Peyer's patch (tissue), 4 donors: ENCODE measurements at regions not wholly inside any gene's neighbourhood (a gene's known extent, or its start where the extent isn't known, plus 50 kb on each side); places are given as distances from the start of the nearest gene placed in this dataset.

ENCODE experiments used
- DNase-seq, 3 donors: peaks; one replicate each; pipeline ENCODE4 v3.0.0-alpha.2; 2017 to 2019
- H3K27ac ChIP-seq, 4 donors: fragments of 200-600 bp; sonication (generic); one replicate each; pipeline ENCODE4 v1.5.1; 2016 to 2019
- H3K27me3 ChIP-seq, 2 donors: fragments of 200-600 bp; sonication (generic); one replicate each; pipeline ENCODE4 v1.5.1; 2019
- H3K36me3 ChIP-seq, 3 donors: fragments of 200-600 bp; sonication (generic); one replicate each; pipeline ENCODE4 v1.5.1; 2016 to 2019
- H3K4me1 ChIP-seq, 4 donors: fragments of 200-600 bp; sonication (generic); one replicate each; pipeline ENCODE4 v1.5.1; 2016 to 2019
- H3K4me3 ChIP-seq, 4 donors: fragments of 200-600 bp; sonication (generic); 1 replicate in 3 of 4; 2 replicates in 1 of 4; pipeline ENCODE4 v1.5.1; 2016 to 2019; ENCODE audit warnings: mild to moderate bottlenecking in 1 of 4
- H3K9me3 ChIP-seq, 4 donors: fragments of 200-600 bp; sonication (generic); one replicate each; pipeline ENCODE4 v1.5.1; 2016 to 2019; ENCODE audit warnings: mild to moderate bottlenecking in 1 of 4
- CTCF ChIP-seq, 6 experiments: fragments of 450-650 bp in 4 of 6; fragments of 200-600 bp in 2 of 6; sonication (generic) in 1 of 6; IDR thresholded peaks; one replicate each; pipeline ENCODE4 v1.5.1; 2017 to 2019; ENCODE audit warnings: antibody characterized with exemption in 6 of 6, mild to moderate bottlenecking in 3 of 6, moderate library complexity in 1 of 6
- POLR2A ChIP-seq, 2 donors: fragments of 450-650 bp; IDR thresholded peaks; one replicate each; pipeline ENCODE4 v1.5.1; 2017; ENCODE audit warnings: antibody characterized with exemption in 2 of 2, mild to moderate bottlenecking in 2 of 2, moderate library complexity in 2 of 2

DNA sequence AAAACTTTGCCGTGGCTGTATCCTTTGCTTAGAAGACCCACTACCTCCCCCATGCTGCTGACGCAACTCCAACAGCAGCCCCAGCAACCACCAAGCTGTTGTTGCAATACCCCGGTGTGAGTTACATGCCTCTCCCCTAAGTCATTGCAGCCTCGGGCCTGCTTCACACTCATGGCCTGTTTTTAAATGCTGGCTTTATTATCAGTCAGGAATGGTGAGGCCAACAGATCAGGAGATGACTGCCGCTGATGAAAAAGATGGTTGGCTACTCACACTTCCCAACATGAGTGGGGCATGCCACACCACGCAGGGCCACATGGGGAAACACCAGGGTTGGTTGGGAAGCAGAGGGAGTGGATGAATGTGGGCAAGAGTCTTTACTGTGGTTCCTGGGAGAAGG is 171.5 kb upstream of the SYT13 start:
- DNase-seq = no peak
- TF ChIP-seq CTCF (IDR thresholded peaks at IDR 0.05) = no peak
- no peak for TF ChIP-seq POLR2A (IDR thresholded peaks at IDR 0.05)
- Histone ChIP-seq H3K4me3 (no peak overlapping the region), H3K9me3 (no peaks in the 10 kb centered on the region), H3K4me1 (no peaks in the 10 kb centered on the region), H3K27me3 (no peaks in the 10 kb centered on the region), H3K36me3 (no peaks in the 10 kb centered on the region), H3K27ac (no peak overlapping the region)

DNA sequence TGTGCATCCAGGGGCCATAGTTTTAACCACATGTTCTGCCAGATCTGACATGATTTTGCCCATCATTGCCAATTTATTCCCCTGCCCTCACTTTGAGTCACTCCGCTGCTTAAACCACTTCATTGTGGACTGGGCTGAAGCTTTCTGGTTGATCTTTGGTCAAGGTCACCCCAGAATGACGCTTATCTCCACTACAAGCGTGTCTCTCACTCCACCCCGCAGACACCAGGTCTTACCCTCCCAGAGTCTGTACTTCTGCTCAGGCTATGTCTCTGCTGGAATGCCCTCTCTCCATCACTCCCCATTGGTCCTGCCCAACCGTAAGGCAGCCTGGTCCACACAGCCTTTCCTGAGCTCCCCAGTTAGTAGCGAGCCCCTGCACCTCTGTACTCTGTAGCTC is 170.5 kb upstream of the SYT13 start:
- Histone ChIP-seq H3K27me3 (no peaks in the 10 kb centered on the region), H3K4me1 (no peaks in the 10 kb centered on the region), H3K4me3 (no peak overlapping the region), H3K36me3 (no peaks in the 10 kb centered on the region), H3K27ac (no peak overlapping the region), H3K9me3 (no peaks in the 10 kb centered on the region)
- TF ChIP-seq POLR2A (IDR thresholded peaks at IDR 0.05) (no peak), CTCF (IDR thresholded peaks at IDR 0.05) (no peak)
- DNase-seq = no peak

DNA sequence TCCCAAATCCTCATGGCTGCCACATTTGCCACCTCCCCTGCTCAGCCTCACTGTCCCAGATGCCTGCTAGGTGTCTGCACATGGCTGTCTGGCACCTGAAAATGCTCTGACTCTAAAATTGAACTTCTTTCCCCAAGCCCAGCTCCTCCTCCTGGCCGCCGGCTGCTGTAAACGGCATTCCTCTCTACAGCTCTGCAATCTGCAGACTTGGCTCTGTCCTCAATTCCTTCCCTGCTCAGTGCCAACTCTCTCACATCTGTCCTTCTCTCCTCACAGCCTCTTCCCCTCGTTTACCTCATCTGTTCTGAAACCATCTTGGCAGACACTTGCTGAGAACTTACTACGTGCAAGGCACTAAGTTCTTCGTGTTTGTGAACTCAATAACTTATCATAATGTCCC is 169.4 kb upstream of the SYT13 start:
- no peak for DNase-seq
- Histone ChIP-seq H3K36me3 (no peaks in the 10 kb centered on the region), H3K9me3 (no peaks in the 10 kb centered on the region), H3K27me3 (no peaks in the 10 kb centered on the region), H3K27ac (no peak overlapping the region), H3K4me3 (no peak overlapping the region), H3K4me1 (no peaks in the 10 kb centered on the region)
- TF ChIP-seq CTCF (IDR thresholded peaks at IDR 0.05) (no peak), POLR2A (IDR thresholded peaks at IDR 0.05) (no peak)

GRCh38 chr11:45454917-45455401 is 168.8 kb upstream of the SYT13 start:
- no peaks in the 10 kb centered on the region for H3K4me1 ChIP-seq
- H3K27me3 ChIP-seq = no peaks in the 10 kb centered on the region
- no peak for DNase-seq
- TF ChIP-seq POLR2A (IDR thresholded peaks at IDR 0.05) (no peak), CTCF (IDR thresholded peaks at IDR 0.05) (no peak)
- H3K36me3 ChIP-seq = no peaks in the 10 kb centered on the region
- no peak overlapping the region for H3K4me3 ChIP-seq
- H3K9me3 ChIP-seq = no peaks in the 10 kb centered on the region
- H3K27ac ChIP-seq = no peak overlapping the region

GRCh38 chr11:45453721-45454120 is 167.6 kb upstream of the SYT13 start:
- H3K9me3 ChIP-seq = no peaks in the 10 kb centered on the region
- TF ChIP-seq CTCF (IDR thresholded peaks at IDR 0.05) (no peak), POLR2A (IDR thresholded peaks at IDR 0.05) (no peak)
- no peak overlapping the region for H3K4me3 ChIP-seq
- H3K36me3 ChIP-seq = no peaks in the 10 kb centered on the region
- no peaks in the 10 kb centered on the region for H3K27me3 ChIP-seq
- H3K4me1 ChIP-seq = no peaks in the 10 kb centered on the region
- H3K27ac ChIP-seq = no peak overlapping the region
- DNase-seq = no peak

DNA sequence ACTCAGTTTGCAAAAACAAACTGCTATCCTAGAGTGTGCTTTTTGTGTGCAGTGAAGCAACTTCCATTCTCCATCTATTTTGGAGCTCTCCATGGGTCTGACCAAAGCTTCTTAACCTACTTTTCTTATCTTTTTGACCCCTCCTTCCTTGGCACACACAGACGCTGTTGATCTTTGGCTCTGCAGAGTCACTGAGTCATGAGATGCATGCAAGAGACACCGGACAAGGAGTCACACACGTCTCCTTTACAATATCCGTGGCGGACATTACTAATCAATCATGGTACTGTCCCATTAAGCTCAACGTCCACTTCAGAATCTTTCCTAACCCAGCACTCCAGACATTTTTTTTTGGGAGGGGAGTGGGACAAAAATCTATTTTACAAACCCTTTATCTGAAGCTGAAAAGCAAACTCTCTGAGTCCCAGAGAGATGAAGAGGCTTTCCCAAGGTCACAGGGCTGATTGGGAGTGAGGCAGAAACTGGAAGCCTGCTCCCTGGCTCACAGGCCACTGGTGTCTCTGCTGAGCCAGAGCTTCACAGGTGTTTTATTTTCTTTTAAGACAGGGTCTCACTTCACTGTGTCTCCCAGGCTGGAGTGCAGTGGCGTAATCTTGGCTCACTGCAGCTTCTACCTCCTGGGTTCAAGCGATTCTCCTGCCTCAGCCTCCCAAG is 165.8 kb upstream of the SYT13 start:
- no peak for DNase-seq
- Histone ChIP-seq H3K4me3 (no peak overlapping the region), H3K27ac (no peak overlapping the region), H3K9me3 (no peaks in the 10 kb centered on the region), H3K27me3 (no peaks in the 10 kb centered on the region), H3K36me3 (no peaks in the 10 kb centered on the region), H3K4me1 (no peaks in the 10 kb centered on the region)
- TF ChIP-seq CTCF (IDR thresholded peaks at IDR 0.05) = no peak
- TF ChIP-seq POLR2A (IDR thresholded peaks at IDR 0.05) = no peak
